ENCODE measurements at regions not wholly inside any gene's neighbourhood (a gene's known extent, or its start where the extent isn't known, plus 50 kb on each side); places are given as distances from the start of the nearest gene placed in this dataset.
A peak's percentile ranks its signal among the peaks of the same experiment; 100 is the strongest.

GRCh38 chr18:73790587-73790986 is 357.0 kb downstream of the FBXO15 start:
- no peaks in the 10 kb centered on the region for H3K4me1 ChIP-seq (ENCODE audit: control insufficient read depth, insufficient read depth, low read length)
- no peaks in the 10 kb centered on the region for H3K9me3 ChIP-seq (ENCODE audit: control insufficient read depth, insufficient read depth, low read length)
- no peak for DNase-seq (ENCODE audit: low read depth in 4 of 6, low spot score in 6 of 6)
- H3K4me3 ChIP-seq (ENCODE audit: low read depth, low read length) = no peak overlapping the region
- no CpG with 5 or more reads among the region's 1 CpG for WGBS (ENCODE audit: insufficient coverage)
- no peaks in the 10 kb centered on the region for H3K36me3 ChIP-seq (ENCODE audit: control insufficient read depth, insufficient read depth, low read length)
- no peak overlapping the region for H3K27ac ChIP-seq (ENCODE audit: low read depth, low read length)
- no peaks in the 10 kb centered on the region for H3K27me3 ChIP-seq (ENCODE audit: control insufficient read depth, insufficient read depth, low read length)

- no peak for DNase-seq (ENCODE audit: low read depth in 4 of 6, low spot score in 6 of 6)
- 95% methylated on average over 5 of the region's 5 CpGs for WGBS (ENCODE audit: insufficient coverage)
Measured at GRCh38 chr18:73787316-73787715, 360.3 kb downstream of the FBXO15 start.

GRCh38 chr18:73785300-73785699 is 362.3 kb downstream of the FBXO15 start:
- no CpG with 5 or more reads among the region's 1 CpG for WGBS (ENCODE audit: insufficient coverage)
- Histone ChIP-seq H3K27me3 (ENCODE audit: control insufficient read depth, insufficient read depth, low read length) (no peaks in the 10 kb centered on the region), H3K36me3 (ENCODE audit: control insufficient read depth, insufficient read depth, low read length) (no peaks in the 10 kb centered on the region)

More at GRCh38 chr18:73787316-73787715, 360.3 kb downstream of the FBXO15 start:
- no peak overlapping the region for H3K27ac ChIP-seq (ENCODE audit: low read depth, low read length)
- no peaks in the 10 kb centered on the region for H3K9me3 ChIP-seq (ENCODE audit: control insufficient read depth, insufficient read depth, low read length)
- no peaks in the 10 kb centered on the region for H3K27me3 ChIP-seq (ENCODE audit: control insufficient read depth, insufficient read depth, low read length)
- no peaks in the 10 kb centered on the region for H3K36me3 ChIP-seq (ENCODE audit: control insufficient read depth, insufficient read depth, low read length)
- no peaks in the 10 kb centered on the region for H3K4me1 ChIP-seq (ENCODE audit: control insufficient read depth, insufficient read depth, low read length)
- no peak overlapping the region for H3K4me3 ChIP-seq (ENCODE audit: low read depth, low read length)

GRCh38 chr18:73784853-73785252 is 362.8 kb downstream of the FBXO15 start:
- Histone ChIP-seq H3K4me3 (ENCODE audit: low read depth, low read length) (no peak overlapping the region), H3K27ac (ENCODE audit: low read depth, low read length) (no peak overlapping the region), H3K4me1 (ENCODE audit: control insufficient read depth, insufficient read depth, low read length) (no peaks in the 10 kb centered on the region), H3K27me3 (ENCODE audit: control insufficient read depth, insufficient read depth, low read length) (no peaks in the 10 kb centered on the region), H3K36me3 (ENCODE audit: control insufficient read depth, insufficient read depth, low read length) (no peaks in the 10 kb centered on the region), H3K9me3 (ENCODE audit: control insufficient read depth, insufficient read depth, low read length) (no peaks in the 10 kb centered on the region)
- no peak for DNase-seq (ENCODE audit: low read depth in 4 of 6, low spot score in 6 of 6)
- WGBS (ENCODE audit: insufficient coverage) = 84% methylated on average over 6 of the region's 8 CpGs

More at GRCh38 chr18:73785300-73785699, 362.3 kb downstream of the FBXO15 start:
- no peak for DNase-seq (ENCODE audit: low read depth in 4 of 6, low spot score in 6 of 6)
- no peaks in the 10 kb centered on the region for H3K9me3 ChIP-seq (ENCODE audit: control insufficient read depth, insufficient read depth, low read length)
- H3K27ac ChIP-seq (ENCODE audit: low read depth, low read length) = no peak overlapping the region
- H3K4me3 ChIP-seq (ENCODE audit: low read depth, low read length) = no peak overlapping the region
- no peaks in the 10 kb centered on the region for H3K4me1 ChIP-seq (ENCODE audit: control insufficient read depth, insufficient read depth, low read length)

- H3K9me3 ChIP-seq (ENCODE audit: control insufficient read depth, insufficient read depth, low read length) = no peaks in the 10 kb centered on the region
- 83% methylated on average over 1 of the region's 6 CpGs for WGBS (ENCODE audit: insufficient coverage)
- H3K36me3 ChIP-seq (ENCODE audit: control insufficient read depth, insufficient read depth, low read length) = no peaks in the 10 kb centered on the region
- no peak overlapping the region for H3K4me3 ChIP-seq (ENCODE audit: low read depth, low read length)
- DNase-seq (ENCODE audit: low read depth in 4 of 6, low spot score in 6 of 6) = no peak
- no peaks in the 10 kb centered on the region for H3K4me1 ChIP-seq (ENCODE audit: control insufficient read depth, insufficient read depth, low read length)
- H3K27ac ChIP-seq (ENCODE audit: low read depth, low read length) = no peak overlapping the region
- H3K27me3 ChIP-seq (ENCODE audit: control insufficient read depth, insufficient read depth, low read length) = no peaks in the 10 kb centered on the region
Measured at GRCh38 chr18:73782405-73782804, 365.2 kb downstream of the FBXO15 start.

GRCh38 chr18:73780218-73780617 is 367.4 kb downstream of the FBXO15 start:
- H3K27ac ChIP-seq (ENCODE audit: low read depth, low read length) = no peak overlapping the region
- no peaks in the 10 kb centered on the region for H3K36me3 ChIP-seq (ENCODE audit: control insufficient read depth, insufficient read depth, low read length)
- no peak for DNase-seq (ENCODE audit: low read depth in 4 of 6, low spot score in 6 of 6)
- no peaks in the 10 kb centered on the region for H3K9me3 ChIP-seq (ENCODE audit: control insufficient read depth, insufficient read depth, low read length)
- no peaks in the 10 kb centered on the region for H3K27me3 ChIP-seq (ENCODE audit: control insufficient read depth, insufficient read depth, low read length)
- H3K4me3 ChIP-seq (ENCODE audit: low read depth, low read length) = no peak overlapping the region
- 77% methylated on average over 5 of the region's 7 CpGs for WGBS (ENCODE audit: insufficient coverage)
- H3K4me1 ChIP-seq (ENCODE audit: control insufficient read depth, insufficient read depth, low read length) = no peaks in the 10 kb centered on the region

- H3K4me3 ChIP-seq (ENCODE audit: low read depth, low read length) = no peak overlapping the region
- no CpG with 5 or more reads among the region's 2 CpGs for WGBS (ENCODE audit: insufficient coverage)
- no peaks in the 10 kb centered on the region for H3K9me3 ChIP-seq (ENCODE audit: control insufficient read depth, insufficient read depth, low read length)
- no peaks in the 10 kb centered on the region for H3K36me3 ChIP-seq (ENCODE audit: control insufficient read depth, insufficient read depth, low read length)
- no peak overlapping the region for H3K27ac ChIP-seq (ENCODE audit: low read depth, low read length)
- no peaks in the 10 kb centered on the region for H3K4me1 ChIP-seq (ENCODE audit: control insufficient read depth, insufficient read depth, low read length)
- H3K27me3 ChIP-seq (ENCODE audit: control insufficient read depth, insufficient read depth, low read length) = no peaks in the 10 kb centered on the region
- DNase-seq (ENCODE audit: low read depth in 4 of 6, low spot score in 6 of 6) = no peak
Measured at GRCh38 chr18:73778032-73778359, 369.6 kb downstream of the FBXO15 start.

GRCh38 chr18:73777356-73778031 is 370.1 kb downstream of the FBXO15 start:
- no peaks in the 10 kb centered on the region for H3K36me3 ChIP-seq (ENCODE audit: control insufficient read depth, insufficient read depth, low read length)
- H3K27me3 ChIP-seq (ENCODE audit: control insufficient read depth, insufficient read depth, low read length) = no peaks in the 10 kb centered on the region
- no CpG with 5 or more reads among the region's 1 CpG for WGBS (ENCODE audit: insufficient coverage)
- no peak for DNase-seq (ENCODE audit: low read depth in 4 of 6, low spot score in 6 of 6)
- H3K4me3 ChIP-seq (ENCODE audit: low read depth, low read length) = no peak overlapping the region
- H3K9me3 ChIP-seq (ENCODE audit: control insufficient read depth, insufficient read depth, low read length) = no peaks in the 10 kb centered on the region
- no peaks in the 10 kb centered on the region for H3K4me1 ChIP-seq (ENCODE audit: control insufficient read depth, insufficient read depth, low read length)
- H3K27ac ChIP-seq (ENCODE audit: low read depth, low read length) = no peak overlapping the region

GRCh38 chr18:73774811-73775509 is 372.7 kb downstream of the FBXO15 start:
- no peaks in the 10 kb centered on the region for H3K27me3 ChIP-seq (ENCODE audit: control insufficient read depth, insufficient read depth, low read length)
- WGBS (ENCODE audit: insufficient coverage) = 76% methylated on average over 11 of the region's 17 CpGs
- H3K36me3 ChIP-seq (ENCODE audit: control insufficient read depth, insufficient read depth, low read length) = no peaks in the 10 kb centered on the region
- H3K4me3 ChIP-seq (ENCODE audit: low read depth, low read length) = no peak overlapping the region
- peak in 2 of 6 donors; percentile 34 to 46 for DNase-seq (ENCODE audit: low read depth in 4 of 6, low spot score in 6 of 6)
- H3K27ac ChIP-seq (ENCODE audit: low read depth, low read length) = no peak overlapping the region
- no peaks in the 10 kb centered on the region for H3K9me3 ChIP-seq (ENCODE audit: control insufficient read depth, insufficient read depth, low read length)
- H3K4me1 ChIP-seq (ENCODE audit: control insufficient read depth, insufficient read depth, low read length) = no peaks in the 10 kb centered on the region

- no peak for DNase-seq (ENCODE audit: low read depth in 4 of 6, low spot score in 6 of 6)
- H3K4me3 ChIP-seq (ENCODE audit: low read depth, low read length) = no peak overlapping the region
- no peaks in the 10 kb centered on the region for H3K4me1 ChIP-seq (ENCODE audit: control insufficient read depth, insufficient read depth, low read length)
- H3K27me3 ChIP-seq (ENCODE audit: control insufficient read depth, insufficient read depth, low read length) = no peaks in the 10 kb centered on the region
- no peaks in the 10 kb centered on the region for H3K9me3 ChIP-seq (ENCODE audit: control insufficient read depth, insufficient read depth, low read length)
- H3K27ac ChIP-seq (ENCODE audit: low read depth, low read length) = no peak overlapping the region
- H3K36me3 ChIP-seq (ENCODE audit: control insufficient read depth, insufficient read depth, low read length) = no peaks in the 10 kb centered on the region
- WGBS (ENCODE audit: insufficient coverage) = 66% methylated on average over 6 of the region's 6 CpGs
Measured at GRCh38 chr18:73768043-73768442, 379.6 kb downstream of the FBXO15 start.
